DOHH2 (cell line): ENCODE measurements at regions not wholly inside any gene's neighbourhood (a gene's known extent, or its start where the extent isn't known, plus 50 kb on each side); places are given as distances from the start of the nearest gene placed in this dataset.

Experiments used
- CTCF ChIP-seq: fragments of 200-600 bp; sonication (generic); IDR thresholded peaks from one replicate; pipeline ENCODE4 v1.5.1; 2014; ENCODE audit warnings: antibody characterized with exemption, mild to moderate bottlenecking, low read depth, low read length; ENCODE audit not compliant: poor library complexity, severe bottlenecking
- EZH2phosphoT487 ChIP-seq: fragments of 200-600 bp; sonication (generic); IDR thresholded peaks from 2 replicates; pipeline ENCODE4 v1.6.1; 2017; ENCODE audit warnings: borderline replicate concordance, mild to moderate bottlenecking, antibody characterized with exemption, low read length, moderate library complexity, mixed read lengths

GRCh38 chr7:42315631-42316030, 78.6 kb upstream of the GLI3 start:
- TF ChIP-seq CTCF (no peak), EZH2phosphoT487 (no peak)
